Epithelial cell of esophagus (primary cell): ENCODE measurements at regions not wholly inside any gene's neighbourhood (a gene's known extent, or its start where the extent isn't known, plus 50 kb on each side); places are given as distances from the start of the nearest gene placed in this dataset.

ENCODE experiments used
- DNase-seq: peaks from one replicate; pipeline ENCODE4 v3.0.0; 2010; ENCODE audit warnings: low read depth
- H3K4me3 ChIP-seq: 2 replicates; pipeline ENCODE4 v1.5.1; 2011; ENCODE audit warnings: mild to moderate bottlenecking, low read length, control low read depth
- TF ChIP-seq, protein P1 (sequence below): IDR thresholded peaks from 2 replicates; pipeline ENCODE4 v1.5.1; 2011; ENCODE audit warnings: low read depth, mild to moderate bottlenecking, low read length, control low read depth, inconsistent platforms; ENCODE audit not compliant: insufficient read depth; ENCODE audit errors: missing control alignments

DNA sequence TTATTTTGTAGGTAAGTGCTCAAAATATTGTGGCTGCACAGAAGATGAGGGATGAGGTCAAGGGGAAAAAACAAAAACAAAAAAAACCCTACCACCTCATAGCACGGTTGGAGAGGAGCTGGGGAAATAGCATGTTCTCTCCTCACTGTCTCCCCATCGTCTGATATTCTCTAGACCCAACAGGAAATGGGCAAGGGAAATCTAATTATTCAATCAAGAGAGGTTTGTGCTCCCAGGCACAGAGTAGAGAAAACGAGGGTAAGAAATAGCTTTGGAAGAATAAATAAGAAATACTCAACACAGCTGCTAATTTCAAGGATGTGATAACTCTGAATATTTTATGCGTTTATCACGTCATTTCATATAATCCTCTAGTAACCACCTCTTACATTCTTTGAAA is 619.2 kb upstream of the GNPDA2 start:
- no peak overlapping the region for H3K4me3 ChIP-seq
- DNase-seq, result no peak
- TF ChIP-seq, protein P1, sequence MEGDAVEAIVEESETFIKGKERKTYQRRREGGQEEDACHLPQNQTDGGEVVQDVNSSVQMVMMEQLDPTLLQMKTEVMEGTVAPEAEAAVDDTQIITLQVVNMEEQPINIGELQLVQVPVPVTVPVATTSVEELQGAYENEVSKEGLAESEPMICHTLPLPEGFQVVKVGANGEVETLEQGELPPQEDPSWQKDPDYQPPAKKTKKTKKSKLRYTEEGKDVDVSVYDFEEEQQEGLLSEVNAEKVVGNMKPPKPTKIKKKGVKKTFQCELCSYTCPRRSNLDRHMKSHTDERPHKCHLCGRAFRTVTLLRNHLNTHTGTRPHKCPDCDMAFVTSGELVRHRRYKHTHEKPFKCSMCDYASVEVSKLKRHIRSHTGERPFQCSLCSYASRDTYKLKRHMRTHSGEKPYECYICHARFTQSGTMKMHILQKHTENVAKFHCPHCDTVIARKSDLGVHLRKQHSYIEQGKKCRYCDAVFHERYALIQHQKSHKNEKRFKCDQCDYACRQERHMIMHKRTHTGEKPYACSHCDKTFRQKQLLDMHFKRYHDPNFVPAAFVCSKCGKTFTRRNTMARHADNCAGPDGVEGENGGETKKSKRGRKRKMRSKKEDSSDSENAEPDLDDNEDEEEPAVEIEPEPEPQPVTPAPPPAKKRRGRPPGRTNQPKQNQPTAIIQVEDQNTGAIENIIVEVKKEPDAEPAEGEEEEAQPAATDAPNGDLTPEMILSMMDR, result no peak

DNA sequence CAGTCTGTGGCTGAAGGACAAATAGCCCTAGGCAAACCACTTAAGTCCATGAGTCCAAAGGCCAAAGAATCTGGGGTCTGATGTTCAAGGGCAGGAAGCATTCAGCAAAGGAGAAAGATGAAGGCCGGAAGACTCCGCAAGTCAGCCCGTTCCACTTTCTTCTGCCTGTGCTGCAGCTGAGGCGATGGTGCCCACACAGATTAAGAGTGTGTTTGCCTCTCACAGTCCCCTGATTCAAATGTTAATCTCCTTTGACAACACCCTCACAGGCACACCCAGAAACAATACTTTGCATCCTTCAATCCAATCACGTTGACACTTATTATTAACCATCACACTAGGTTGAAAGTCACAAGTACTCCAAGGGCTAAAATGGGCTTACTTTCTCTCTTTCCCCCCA is 605.4 kb upstream of the GNPDA2 start:
- no peak overlapping the region for H3K4me3 ChIP-seq
- no peak for DNase-seq
- TF ChIP-seq, protein P1, result no peak

DNA sequence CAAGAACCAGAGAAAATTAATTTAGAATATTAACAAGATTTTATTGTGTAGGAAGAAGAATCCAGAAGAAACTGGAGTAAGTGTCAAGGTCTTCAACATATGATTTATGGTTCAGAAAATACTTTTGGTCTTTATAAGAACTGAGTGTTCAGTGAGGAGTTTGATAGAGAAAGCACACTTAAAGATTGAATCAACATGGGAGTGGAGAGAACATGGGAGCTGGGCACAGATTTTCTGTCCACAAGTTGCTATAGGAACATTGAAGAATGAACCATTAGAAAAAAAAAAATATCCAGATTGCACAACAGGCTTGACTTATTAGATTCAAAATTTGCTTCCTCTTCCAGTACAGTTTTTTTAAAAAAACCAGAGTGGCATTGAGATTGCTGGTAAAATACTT is 601.2 kb upstream of the GNPDA2 start:
- TF ChIP-seq, protein P1, result no peak
- DNase-seq, result no peak

DNA sequence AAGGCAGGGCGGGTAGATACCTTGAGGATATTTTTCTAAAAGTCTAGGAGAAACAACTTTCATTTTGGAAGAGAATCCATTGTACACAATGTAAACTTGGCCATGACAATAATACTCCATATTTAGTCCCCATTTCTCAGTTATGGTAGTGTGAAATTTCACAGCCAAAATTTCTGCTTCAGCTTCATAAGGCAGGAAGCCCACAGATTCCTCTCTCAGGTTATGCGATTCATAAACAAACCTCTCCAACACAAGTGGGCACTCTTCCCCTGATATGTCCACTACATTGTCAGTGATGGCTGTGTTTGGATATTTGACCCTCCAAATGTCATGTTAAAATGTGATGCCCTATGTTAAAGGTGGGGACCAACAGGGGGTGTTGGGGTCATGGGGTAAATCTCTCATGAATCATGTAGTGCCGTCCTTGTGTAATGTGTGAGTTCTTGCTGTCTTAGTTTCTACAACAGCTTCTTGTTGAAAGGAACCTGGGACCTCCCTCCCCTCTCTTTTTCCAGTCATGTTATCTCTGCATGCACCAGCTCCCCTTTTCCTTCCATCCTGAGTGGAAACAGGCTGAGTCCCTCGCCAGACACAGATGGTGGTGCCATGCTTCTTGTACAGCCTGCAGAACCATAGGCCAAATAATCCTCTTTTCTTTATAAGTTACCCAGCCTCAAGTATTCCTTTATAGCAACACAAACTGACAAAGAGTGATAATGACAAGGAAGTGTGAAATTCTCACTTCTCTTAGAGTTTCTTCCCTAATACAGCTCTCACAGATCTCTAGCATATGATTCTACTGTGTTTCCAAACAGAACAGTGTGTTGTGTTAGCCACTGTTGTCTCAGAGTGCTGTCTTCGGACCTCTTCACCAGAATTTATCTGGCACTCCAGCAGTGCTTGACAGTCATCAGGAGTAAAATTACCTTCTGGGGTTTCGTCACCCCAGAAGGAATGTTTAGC is 598.4 kb upstream of the GNPDA2 start:
- TF ChIP-seq, protein P1, result no peak
- H3K4me3 ChIP-seq, result no peak overlapping the region
- DNase-seq, result no peak

More for the DNA sequence above, 601.2 kb upstream of the GNPDA2 start:
- H3K4me3 ChIP-seq, result no peak overlapping the region

DNA sequence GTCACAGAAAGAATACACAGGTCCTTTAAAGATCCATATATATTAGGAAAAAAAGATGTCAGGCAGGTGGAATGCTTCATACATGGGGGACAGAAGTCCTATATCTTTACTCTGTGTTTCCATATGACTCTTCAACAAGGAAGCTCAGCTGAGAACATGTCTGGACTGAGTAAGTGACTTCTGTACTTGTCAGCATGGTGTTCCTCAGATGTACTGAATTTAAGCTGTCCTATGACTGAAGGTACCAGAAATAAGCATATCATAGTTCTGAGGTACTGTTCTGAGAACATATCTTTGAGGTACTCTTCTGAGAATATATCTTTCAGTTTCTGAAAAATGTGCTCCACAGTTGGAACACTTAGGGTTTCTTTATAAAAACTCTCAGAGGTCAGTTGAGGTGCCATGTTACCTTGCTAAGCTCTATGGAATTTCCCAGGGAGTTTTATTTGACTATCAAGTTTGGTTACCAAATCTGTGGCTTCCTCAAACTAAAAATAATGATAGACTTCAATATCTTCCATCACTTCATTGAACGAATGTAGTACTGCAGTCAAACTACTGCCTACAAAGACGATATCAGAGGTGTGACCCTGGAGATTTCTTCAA is 597.2 kb upstream of the GNPDA2 start:
- TF ChIP-seq, protein P1, result no peak
- no peak for DNase-seq
- H3K4me3 ChIP-seq, result no peak overlapping the region

GRCh38 chr4:45317739-45318138 is 591.4 kb upstream of the GNPDA2 start:
- TF ChIP-seq, protein P1, result no peak
- no peak for DNase-seq
- H3K4me3 ChIP-seq, result no peak overlapping the region
